Psoas muscle (tissue), 7 donors: ENCODE measurements at regions not wholly inside any gene's neighbourhood (a gene's known extent, or its start where the extent isn't known, plus 50 kb on each side); places are given as distances from the start of the nearest gene placed in this dataset.

Source experiments
- ATAC-seq, 4 donors: fragments of 200-7000 bp; cut with Tn5 transposase; one replicate each; pipeline ENCODE4 v1.9.1; 2020; ENCODE audit warnings: moderate library complexity in 3 of 4, mild to moderate bottlenecking in 2 of 4
- DNase-seq, 2 donors: peaks; one replicate each; pipeline ENCODE4 v3.0.0-alpha.2; 2020
- H3K27ac ChIP-seq: fragments of 200-600 bp; one replicate; pipeline ENCODE4 v1.8.0; 2022
- H3K27me3 ChIP-seq, 3 donors: fragments of 200-600 bp in 1 of 3; one replicate each; pipeline versions ENCODE4 v1.6.1 to v1.8.0; 2013 to 2022; ENCODE audit warnings: low read length in 2 of 3, mild to moderate bottlenecking in 2 of 3, moderate library complexity in 1 of 3; ENCODE audit not compliant: insufficient read depth in 3 of 3
- H3K36me3 ChIP-seq, 2 donors: fragments of 200-600 bp in 1 of 2; one replicate each; pipeline versions ENCODE4 v1.6.1 to v1.8.0; 2013 to 2022; ENCODE audit warnings: low read depth in 1 of 2, mild to moderate bottlenecking in 1 of 2, moderate library complexity in 1 of 2; ENCODE audit not compliant: insufficient read depth in 1 of 2
- H3K4me1 ChIP-seq: fragments of 200-600 bp; one replicate; pipeline ENCODE4 v1.8.0; 2022
- H3K4me3 ChIP-seq: fragments of 200-600 bp; one replicate; pipeline ENCODE4 v1.8.0; 2022; ENCODE audit warnings: mild to moderate bottlenecking
- H3K9me3 ChIP-seq: fragments of 200-600 bp; one replicate; pipeline ENCODE4 v1.8.0; 2022
- CTCF ChIP-seq: fragments of 200-600 bp; IDR thresholded peaks from one replicate; pipeline ENCODE4 v1.8.0; 2022; ENCODE audit warnings: antibody characterized with exemption
- WGBS, 3 donors: extraction: QIAGEN DNeasy Blood & Tissue Kit; methylation state at CpG; one replicate each; pipeline versions ENCODE4 v1.1.6 to v1.1.7; 2013; 5-methylcytosine and 5-hydroxymethylcytosine counted together
- intact Hi-C, 2 donors: fragments of 100-400 bp; cut with DNase I; formaldehyde crosslinking; loops; one replicate each; pipeline versions ENCODE4 v1.11.0 to v1.14.2; 2022
- donor health status: healthy with polysubstance abuse.
- donor health status: DM: no; HTN: no; CAD: no; lungs with moderate emphysema.
- donor health status: Bipolar disorder and iron deficiency.
- donor health status: healthy.
- donor health status: DM: yes; HTN: yes; CAD: no.
- donor health status: DM: no; HTN: no; CAD: no.
- donor health status: DM: yes; HTN: yes; CAD: no.

GRCh38 chr11:130722401-130722800 lies 193.9 kb downstream of the SNX19 start:
- intact Hi-C loops, result no loop called here
- WGBS, 3 donors, result 74 to 81% (median 75%) methylated on average over 4 of the region's 4 CpGs
- H3K36me3 ChIP-seq, result no peaks in the 10 kb centered on the region
- peaks cover 0 to 6% (median 0%) of the 10 kb centered on the region in 3 donors for H3K27me3 ChIP-seq
- H3K27ac ChIP-seq, result no peak overlapping the region
- DNase-seq (no peak), ATAC-seq (no peak)
- H3K9me3 ChIP-seq, result no peaks in the 10 kb centered on the region
- no peak for TF ChIP-seq CTCF
- H3K4me1 ChIP-seq, result no peaks in the 10 kb centered on the region
- no peak overlapping the region for H3K4me3 ChIP-seq

GRCh38 chr11:130725421-130726233 lies 190.7 kb downstream of the SNX19 start:
- intact Hi-C loops, result no loop called here
- 61 to 67% (median 66%) methylated on average over 5 of the region's 5 CpGs for WGBS, 3 donors
- no peak overlapping the region for H3K27ac ChIP-seq
- TF ChIP-seq CTCF, result no peak
- H3K4me1 ChIP-seq, result no peaks in the 10 kb centered on the region
- DNase-seq (no peak), ATAC-seq (peak; percentile 25 to 62 (median 57))
- H3K27me3 ChIP-seq, result peaks cover 0 to 5% (median 0%) of the 10 kb centered on the region in 3 donors
- no peak overlapping the region for H3K4me3 ChIP-seq
- no peaks in the 10 kb centered on the region for H3K36me3 ChIP-seq
- peaks cover 11% of the 10 kb centered on the region for H3K9me3 ChIP-seq

- H3K4me3 ChIP-seq, result no peak overlapping the region
- no peaks in the 10 kb centered on the region for H3K36me3 ChIP-seq
- H3K27ac ChIP-seq, result no peak overlapping the region
- DNase-seq (peak; percentile 37 to 65), ATAC-seq (peak; percentile 59 to 84 (median 76))
- H3K9me3 ChIP-seq, result peaks cover 11% of the 10 kb centered on the region
- no peak for TF ChIP-seq CTCF
- intact Hi-C loops, result no loop called here
- H3K27me3 ChIP-seq, result no peaks in the 10 kb centered on the region
- no peaks in the 10 kb centered on the region for H3K4me1 ChIP-seq
- WGBS, 3 donors, result 41 to 49% (median 41%) methylated on average over 14 of the region's 14 CpGs
Observed at GRCh38 chr11:130726234-130727037, 189.8 kb downstream of the SNX19 start.

- H3K36me3 ChIP-seq, result no peaks in the 10 kb centered on the region
- ATAC-seq, result no peak
- 56 to 70% (median 66%) methylated on average over 9 of the region's 9 CpGs for WGBS, 3 donors
Observed at GRCh38 chr11:130727157-130728119, 188.8 kb downstream of the SNX19 start.

More at GRCh38 chr11:130727157-130728119, 188.8 kb downstream of the SNX19 start:
- H3K4me3 ChIP-seq, result no peak overlapping the region
- no peak for TF ChIP-seq CTCF
- no peak for DNase-seq
- no peaks in the 10 kb centered on the region for H3K27me3 ChIP-seq
- no peaks in the 10 kb centered on the region for H3K4me1 ChIP-seq
- H3K27ac ChIP-seq, result no peak overlapping the region
- H3K9me3 ChIP-seq, result peaks cover 11% of the 10 kb centered on the region
- intact Hi-C loops, result no loop called here
